Ovary (tissue), 1 donor: ENCODE measurements at regions not wholly inside any gene's neighbourhood (a gene's known extent, or its start where the extent isn't known, plus 50 kb on each side); places are given as distances from the start of the nearest gene placed in this dataset.

Experiments used
- EP300 ChIP-seq: sonication (generic); formaldehyde crosslinking; IDR thresholded peaks from one replicate; pipeline ENCODE4 v1.6.1; 2017; ENCODE audit warnings: antibody characterized with exemption
- POLR2A ChIP-seq: fragments of 450-650 bp; IDR thresholded peaks from one replicate; pipeline ENCODE4 v1.6.1; 2017; ENCODE audit warnings: antibody characterized with exemption, mild to moderate bottlenecking, moderate library complexity

- no peak for TF ChIP-seq POLR2A
- TF ChIP-seq EP300, result no peak
These were observed 57.6 kb upstream of the KSR1 start for GRCh38 chr17:27398691-27399090.
